GM18498 (cell line): ENCODE measurements at regions not wholly inside any gene's neighbourhood (a gene's known extent, or its start where the extent isn't known, plus 50 kb on each side); places are given as distances from the start of the nearest gene placed in this dataset.
"Not testable (repeated sequence)": the region's sequence is repeated elsewhere in the genome, so short reads cannot be mapped to it uniquely, and the experiment has no call there.

Experiments
- ATAC-seq: cut with Tn5 transposase; IDR thresholded peaks from one replicate; pipeline ENCODE4 v1.9.1; 2021; ENCODE audit warnings: mild to moderate bottlenecking, moderate library complexity; ENCODE audit not compliant: unreplicated experiment

DNA sequence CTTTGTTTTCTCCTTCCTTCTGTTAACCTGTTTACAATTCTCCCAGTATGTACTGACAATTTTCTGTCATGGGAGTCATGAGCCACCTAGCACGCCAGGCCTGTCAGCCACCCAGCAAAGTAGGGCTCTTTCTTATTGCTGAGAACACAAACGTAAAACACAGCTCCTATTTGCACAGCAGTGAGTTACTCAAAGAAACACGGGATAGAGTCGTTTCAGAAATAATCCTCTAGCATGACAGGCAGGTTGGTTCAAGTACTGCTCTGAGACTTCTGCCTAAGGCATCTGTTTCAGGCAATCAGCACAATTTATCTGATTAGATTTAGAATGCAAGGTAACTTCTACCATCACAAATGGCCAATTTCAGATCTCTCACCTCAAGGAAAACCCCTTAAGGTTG is 88.8 kb downstream of the CD24 start:
- no peak for ATAC-seq

DNA sequence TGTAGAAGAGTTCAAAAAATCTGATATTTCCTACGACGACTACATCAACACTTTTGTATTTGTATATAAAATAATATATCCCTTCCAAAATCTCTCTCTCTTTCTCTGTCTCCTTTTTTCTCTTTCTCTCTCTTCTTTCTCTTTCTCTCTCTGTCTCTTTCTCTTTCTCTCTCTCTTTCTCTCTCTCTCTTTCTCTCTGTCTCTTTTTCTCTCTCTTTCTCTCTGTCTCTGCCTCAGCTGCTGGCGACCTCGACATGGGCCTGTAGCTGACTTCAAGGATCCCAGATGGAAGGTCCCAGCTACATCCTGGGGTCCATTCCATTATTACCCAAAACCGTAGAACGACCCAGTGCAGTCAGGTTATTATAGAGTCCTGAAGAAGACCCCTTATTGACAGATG is 90.0 kb downstream of the CD24 start:
- ATAC-seq: no peak

DNA sequence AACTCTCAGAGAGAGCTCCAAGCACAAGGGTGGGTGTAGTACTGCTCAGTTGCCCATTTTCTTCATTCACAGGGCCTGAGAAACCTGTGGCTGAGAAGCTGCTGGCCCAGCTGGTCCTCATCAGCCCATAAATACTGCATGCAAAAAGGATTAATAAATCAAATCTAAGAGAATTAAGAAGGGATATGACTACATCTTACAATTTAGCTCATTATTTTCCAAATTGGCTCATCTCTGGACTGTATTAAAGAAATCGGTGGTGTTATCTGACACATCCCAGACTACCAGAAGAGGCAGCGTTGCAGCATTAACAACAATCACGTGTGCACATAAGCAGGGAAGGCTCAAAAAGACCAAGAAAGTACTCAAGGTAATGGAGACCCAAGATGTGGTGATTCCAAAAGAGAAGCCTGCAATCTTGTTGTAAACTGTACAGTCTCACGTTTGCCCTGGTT is 90.7 kb downstream of the CD24 start:
- no peak for ATAC-seq

DNA sequence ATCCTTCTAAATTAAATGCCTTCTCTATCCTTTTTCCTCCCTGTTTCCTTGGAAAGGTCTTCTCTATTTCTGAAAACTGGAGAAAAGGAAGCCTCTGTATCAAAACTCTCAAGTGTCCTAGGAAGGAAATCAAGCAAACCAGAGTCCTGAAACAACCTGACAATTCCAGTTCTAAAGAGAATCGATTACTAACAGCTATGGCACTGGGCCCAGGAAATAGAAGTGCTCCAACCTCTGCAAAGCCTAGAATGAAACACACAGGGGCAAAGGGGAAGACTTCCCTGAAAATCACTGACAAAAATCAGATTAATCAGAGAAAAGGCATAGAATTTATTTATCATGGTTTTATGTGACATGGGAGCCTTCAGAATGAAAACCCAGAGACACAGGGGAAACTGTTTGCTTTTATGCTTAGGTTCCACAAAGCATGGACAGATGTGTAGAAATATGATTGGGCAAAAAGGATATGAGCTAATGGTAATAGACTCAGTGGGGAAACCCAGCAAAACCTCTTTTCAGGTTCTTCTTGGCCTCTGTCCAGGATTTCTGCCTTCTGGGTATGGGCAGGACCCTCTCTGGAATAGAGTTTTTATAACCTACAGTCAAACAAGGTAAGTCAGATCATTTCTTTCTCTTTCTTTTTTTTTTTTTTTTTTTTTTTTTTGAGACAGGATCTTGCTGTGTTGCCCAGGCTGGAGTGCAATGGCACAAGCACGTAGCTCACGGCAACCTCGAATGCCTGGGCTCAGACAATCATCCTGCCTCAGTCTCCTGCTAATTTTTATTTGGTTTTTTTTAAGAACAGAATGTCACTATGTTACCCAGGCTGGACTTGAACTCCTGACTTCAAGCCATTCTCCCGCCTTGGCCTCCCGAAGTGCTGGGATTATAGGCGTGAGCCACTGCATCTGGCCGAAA is 91.7 kb downstream of the CD24 start:
- ATAC-seq: no peak

DNA sequence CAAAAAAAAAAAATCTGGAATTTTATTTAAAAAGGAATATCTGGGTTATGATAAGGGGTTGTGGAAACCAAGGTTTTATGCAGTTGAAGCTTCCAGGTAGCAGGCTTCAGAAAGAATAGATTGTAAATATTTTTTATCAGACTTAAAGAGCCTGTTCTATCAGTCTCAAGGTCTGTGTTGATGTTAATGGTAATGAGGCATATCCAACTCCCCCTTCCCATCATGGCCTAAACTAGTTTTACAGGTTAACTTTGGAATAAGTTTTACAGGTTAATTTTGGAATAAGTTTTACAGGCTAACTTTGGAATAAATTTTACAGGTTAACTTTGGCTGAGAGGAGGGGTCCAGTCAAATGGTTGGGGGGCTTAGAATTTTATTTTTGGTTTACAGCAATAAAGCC is 92.4 kb downstream of the CD24 start:
- no peak for ATAC-seq

DNA sequence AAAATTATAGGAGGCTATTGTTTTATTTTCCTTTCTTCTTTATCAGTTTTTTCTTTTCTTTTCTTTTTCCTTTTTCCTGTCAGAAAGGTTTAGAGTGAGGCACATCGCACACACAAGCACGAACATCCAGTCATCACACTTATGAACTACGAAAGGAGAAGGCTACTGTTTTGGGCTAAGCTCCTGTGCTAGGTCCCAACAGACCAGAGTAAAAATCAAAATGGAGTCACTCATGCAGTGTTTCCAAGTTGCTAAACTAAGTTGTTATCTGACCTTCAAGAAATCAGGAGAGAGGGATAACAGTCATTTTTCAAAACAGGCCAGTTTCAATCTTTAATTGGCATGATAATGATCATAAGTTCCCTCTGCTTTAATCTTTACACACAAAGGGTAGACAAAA is 93.6 kb downstream of the CD24 start:
- ATAC-seq: no peak

DNA sequence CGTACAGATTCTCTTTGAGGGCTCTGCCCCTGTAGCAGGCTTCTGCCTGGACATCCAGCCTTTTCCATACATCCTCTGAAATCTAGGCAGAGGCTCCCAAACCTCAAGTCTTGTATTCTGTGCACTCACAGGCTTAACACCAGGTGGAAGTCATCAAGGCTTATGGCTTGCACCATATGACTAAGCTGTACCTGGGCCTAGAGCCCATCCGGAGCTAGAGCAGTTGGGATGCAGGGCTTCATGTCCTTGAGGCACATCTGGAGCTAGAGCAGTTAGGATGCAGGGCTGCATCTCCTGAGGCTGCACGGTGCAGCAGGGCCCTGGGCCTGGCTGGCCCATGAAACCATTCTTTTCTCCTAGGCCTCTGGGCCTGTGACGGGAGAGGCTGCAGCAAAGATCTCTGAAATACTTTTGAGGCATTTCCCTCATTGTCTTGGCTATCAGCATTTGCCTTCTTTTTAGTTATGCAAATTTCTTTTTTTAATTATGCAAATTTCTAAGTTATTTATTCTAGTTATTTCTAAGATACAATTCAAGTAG is 98.7 kb downstream of the CD24 start:
- ATAC-seq: no peak

DNA sequence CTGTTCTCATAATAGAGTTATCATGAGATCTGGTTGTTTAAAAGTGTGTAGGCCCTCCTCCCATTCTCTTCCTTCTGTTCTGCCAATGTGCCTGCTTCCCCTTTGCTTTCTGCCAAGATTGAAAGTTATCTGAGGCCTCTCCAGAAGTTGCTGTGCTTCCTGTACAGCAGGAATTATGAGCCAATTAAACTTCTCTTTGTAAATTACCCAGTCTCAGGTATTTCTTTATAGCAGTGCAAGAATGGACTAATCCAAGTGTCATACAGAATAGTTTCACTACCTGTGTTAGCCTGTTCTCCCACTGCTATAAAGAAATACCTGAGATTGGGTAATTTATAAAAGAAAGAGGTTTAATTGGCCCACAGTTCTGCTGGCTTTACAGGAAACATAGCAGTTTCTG is 100.0 kb downstream of the CD24 start:
- no peak for ATAC-seq

DNA sequence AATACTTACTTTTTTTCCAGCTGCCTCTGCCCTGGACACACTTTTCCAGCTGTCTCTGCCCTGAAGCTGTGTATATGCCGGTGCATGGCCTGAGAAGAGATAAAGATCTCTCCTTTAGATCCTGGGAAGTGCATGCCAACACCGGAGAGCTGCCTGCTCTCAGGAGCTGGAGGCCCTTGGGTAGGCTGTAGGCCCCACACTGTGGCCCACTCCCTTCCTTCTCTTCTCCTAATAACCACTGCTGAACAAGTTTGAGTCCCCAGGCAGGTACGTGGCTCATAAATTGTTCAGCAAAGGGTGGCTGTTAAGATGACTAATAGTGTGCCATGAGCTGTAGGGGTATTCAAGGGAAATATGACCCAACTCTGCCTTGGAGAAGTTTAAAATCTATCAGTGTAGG is 102.5 kb downstream of the CD24 start:
- no peak for ATAC-seq

DNA sequence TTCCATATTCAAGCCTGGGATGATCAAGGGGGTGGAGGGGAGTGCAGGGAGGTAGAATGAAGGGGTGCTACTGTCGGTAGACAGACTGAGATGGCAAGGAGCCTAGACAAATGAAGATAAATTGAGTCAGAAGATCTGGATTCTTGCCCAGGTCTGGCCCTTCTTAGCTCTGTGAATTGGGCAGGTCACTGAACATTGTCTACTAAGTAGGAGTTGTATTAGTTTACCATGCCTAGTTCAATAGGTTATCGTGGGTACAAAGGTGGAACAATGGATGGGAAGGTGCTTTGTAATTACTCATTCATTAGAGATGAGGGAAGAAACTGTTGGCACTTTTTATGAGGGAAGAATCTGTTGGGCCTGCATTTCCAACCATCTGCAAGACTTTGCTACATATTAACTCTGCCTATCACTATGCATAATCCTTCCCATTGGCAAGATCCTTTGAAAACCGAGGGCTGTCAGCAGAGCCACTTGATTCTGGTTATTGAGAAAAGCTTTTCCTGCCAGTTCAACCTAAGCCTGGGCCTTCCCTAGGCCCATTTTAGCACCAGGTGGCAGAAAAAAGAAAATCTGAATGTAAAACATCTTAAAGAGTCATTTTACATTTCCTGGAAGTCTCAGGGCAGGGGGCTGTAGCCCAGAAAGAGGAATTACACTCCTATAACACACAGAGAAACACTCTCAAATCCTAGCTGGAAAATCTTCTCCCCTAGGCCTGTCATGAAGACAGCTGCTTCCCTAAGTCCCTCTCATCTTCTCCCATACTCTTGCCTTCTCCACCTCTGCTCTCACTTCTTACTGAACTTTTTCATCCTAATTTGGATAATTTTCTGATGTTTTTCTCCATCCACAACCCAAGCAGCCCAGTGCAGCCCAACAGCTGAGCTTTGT is 103.5 kb downstream of the CD24 start:
- no peak for ATAC-seq

DNA sequence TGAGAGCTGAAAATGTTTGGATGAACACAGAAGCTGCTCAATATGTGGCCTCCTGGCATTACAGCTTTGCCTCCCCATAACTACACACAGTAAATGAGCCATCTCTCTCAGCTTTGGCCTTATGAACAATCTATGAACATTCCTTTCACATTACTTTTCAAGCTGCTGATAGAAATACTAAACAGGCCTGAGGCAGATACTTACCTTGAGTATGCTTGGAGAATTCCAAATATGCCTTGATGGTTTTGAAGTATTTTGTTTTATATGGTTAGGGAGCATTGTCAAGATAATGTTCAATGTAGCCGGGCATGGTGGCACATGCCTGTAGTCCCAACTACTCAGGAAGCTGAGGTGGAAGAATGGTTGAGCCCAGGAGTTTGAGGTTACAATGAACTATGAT is 104.5 kb downstream of the CD24 start:
- no peak for ATAC-seq

DNA sequence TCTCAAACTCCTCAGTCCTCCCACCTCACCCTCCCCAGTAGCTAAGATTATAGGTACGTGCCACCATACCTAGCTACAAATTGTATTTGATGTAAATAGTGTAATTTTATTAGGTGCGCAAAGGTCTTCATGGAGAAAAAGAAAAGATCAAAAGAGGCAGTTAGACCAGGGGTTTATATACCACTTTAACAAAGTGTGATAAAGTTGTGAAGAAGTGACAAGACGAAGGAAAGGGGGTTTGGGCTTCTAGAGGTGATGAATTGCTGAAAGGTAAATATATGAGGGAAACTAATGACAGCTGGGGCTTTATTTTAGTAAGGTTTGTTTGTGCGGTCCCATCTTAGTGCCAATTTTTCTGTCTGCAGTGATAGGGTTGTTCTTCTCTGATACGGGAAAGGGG is 105.3 kb downstream of the CD24 start:
- ATAC-seq: no peak

DNA sequence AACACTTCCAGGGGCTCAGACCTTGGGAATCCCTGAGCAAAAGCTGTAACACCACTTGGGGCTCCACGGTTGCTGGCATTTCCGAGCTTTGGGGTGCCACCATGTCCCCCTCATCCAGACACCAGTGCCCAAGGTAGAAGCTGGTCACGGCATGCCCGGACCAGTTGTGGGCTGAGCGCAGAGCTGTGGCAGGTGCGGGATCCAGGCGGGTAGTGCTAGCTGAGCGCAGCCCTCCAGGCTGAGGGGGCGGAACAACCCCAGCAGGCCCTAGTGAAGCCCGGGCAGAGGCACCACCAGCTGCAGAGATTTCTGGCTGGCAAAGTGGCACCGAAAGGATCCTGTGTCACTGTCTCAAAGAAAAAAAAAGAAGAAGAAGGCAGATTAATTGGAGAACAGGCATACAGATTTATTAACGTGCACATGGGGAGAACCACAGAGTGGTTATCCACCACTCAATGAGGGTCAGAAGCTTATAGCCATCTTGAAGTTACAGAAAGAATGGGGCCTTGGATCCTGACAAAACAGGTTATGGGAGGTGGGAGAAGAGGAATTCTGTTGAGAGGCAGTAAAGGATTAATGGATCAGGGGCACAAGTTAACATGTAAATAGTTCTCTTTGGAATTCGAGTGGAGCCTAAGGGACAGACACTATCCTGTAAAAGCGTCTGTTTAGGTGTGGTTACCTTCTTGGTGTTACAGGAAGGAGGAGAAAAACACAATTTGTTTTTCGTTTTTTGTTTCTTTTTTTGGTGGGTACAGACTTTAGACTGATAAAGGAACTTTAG is 107.5 kb downstream of the CD24 start:
- ATAC-seq: no peak

DNA sequence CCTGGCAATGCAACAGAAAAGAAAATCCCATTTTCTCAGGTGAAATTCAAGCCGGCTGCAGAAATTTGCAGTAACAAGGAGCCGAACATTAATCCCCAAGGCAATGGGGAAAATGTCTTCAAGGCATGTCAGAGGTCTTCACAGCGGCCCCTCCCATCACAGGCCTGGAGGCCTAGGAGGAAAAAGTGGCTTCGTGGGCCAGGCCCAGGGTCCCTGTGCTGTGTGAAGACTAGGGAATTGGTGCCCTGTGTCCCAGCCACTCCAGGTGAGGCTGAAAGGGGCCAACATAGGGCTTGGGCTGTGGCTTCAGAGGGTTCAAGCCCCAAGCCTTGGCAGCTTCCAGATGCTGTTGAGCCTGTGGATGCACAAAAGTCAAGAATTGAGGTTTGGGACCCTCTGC is 111.7 kb downstream of the CD24 start:
- ATAC-seq: no peak

DNA sequence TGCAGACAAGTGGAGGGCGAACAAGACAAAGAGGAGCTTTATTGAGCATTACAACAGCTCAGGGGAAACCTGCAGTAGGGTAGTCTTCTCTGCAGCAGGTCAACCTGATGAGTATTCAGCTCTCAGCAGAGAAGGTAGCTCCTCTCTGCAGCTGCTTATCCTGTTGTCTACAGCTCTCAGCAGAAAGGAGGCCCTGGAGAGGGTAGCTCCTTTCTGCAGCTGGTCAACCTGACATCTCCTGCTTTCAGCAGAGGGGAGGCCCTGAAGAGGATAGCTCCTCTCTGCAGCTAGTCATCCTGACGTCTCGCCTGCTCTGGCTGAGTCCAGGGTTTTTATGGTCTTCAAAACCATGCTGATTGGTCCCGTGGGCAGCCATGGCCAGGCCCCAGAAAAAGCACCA is 113.6 kb downstream of the CD24 start:
- no peak for ATAC-seq

DNA sequence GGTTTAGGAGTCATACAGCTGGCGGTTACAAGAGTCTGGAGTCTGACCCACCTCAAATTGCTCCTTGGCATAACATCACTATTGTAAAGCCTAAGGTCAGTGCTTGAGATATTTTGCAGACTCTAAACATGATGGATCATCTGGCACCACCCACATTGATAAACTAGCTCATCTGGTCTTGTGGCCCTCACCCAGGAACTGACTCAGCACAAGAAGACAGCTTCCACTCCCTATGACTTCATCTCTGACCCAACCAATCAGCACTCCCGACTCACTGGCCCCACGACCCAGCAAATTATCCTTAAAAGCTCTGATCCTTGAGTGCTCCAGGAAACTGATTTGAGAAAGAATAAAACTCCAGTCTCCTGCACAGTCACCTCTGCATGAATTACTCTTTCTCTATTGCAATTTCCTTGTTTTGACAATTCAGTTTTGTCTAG is 115.9 kb downstream of the CD24 start:
- no peak for ATAC-seq

DNA sequence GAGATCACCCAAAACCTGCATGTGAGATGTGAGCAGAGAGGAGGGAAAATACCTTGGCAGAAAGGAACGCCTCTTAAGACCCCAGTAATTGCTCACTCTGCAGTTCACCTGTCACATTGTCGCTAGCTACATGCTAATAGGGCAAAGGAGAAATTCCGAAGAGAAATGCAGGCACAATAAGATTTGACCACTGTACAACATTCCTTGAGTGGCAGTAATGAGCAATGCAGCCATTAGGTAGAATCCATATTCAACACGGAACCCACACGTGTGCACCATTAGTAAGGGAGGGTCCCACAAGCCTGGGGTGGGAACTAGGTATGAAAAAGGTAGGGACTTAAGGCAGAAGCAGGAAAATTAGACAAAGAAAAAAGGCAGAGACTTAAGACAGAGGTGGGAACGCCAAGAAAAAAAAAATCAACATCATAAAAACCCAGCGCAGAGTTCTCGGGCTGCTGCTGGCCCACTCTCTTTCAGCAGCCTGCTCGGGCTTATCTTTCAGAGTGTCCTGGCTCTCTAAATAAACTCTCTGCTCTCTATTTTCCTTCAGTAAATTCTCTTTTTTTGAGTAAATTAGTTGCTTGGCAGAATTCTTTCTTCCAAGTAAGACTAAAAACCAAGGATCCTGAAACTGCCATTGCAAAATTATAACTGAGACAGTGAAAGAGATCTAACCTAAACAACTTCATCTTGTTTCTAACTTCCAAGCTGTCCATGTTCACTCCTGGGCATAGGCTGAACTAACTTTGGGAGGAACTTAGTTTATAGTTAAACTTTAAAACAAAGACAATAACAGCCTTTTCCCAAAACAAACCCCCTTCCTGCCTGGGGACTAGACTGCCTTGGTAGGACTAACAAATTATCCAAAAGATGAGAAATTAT is 116.5 kb downstream of the CD24 start:
- ATAC-seq: no peak

DNA sequence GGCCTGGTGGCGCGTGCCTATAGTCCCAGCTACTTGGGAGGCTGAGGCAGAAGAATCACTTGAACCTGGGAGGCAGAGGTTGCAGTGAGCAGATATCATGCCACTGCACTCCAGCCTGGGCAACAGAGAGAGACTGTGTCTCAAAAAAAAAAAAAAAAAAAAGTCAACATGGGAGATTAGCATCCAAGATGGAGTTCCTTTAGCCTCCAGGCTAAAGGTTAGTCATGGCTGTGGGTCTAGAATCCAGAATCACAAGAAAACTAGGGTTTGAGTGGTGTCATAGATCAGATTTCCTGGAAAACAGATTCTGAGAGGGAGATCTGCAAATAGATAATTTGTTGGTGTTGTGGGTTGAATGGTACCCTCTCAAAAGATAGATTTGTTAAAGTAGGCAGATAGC is 117.2 kb downstream of the CD24 start:
- ATAC-seq: not testable (repeated sequence)

DNA sequence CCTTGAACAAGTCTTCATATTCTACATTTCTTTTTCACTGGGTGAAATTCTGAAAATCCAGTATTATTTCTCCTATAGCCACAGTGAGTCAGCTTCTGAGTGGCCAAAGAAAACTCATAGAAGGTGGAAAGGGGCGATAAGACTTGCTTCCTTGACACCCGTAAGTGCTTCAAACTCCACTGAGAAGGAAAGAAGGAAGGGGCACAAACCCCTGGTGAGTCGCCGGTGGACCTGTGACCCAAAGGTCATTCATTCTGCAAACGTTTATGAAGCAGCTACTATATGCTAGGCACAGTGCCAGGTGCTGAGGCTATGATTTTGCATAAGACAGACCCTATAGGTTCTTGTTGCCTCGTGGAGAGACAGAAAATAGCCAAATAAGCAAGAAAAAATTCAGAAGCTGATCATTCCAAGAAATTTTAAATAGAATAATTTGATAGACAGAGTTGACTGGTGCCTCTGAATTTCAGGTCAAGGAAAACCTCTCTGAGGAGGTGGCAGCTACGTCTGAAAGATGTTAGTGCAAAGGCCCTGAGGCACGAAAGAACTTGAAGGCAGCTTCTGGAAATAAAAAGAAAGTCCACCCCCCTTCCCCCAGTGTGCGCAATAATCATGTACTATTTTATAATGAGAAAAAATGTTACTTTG is 118.2 kb downstream of the CD24 start:
- ATAC-seq: no peak
